IMR-90 (cell line): ENCODE measurements at regions not wholly inside any gene's neighbourhood (a gene's known extent, or its start where the extent isn't known, plus 50 kb on each side); places are given as distances from the start of the nearest gene placed in this dataset.
A peak's percentile ranks its signal among the peaks of the same experiment; 100 is the strongest.

Experiments
- ATAC-seq: fragments of 200-7000 bp; cut with Tn5 transposase; 2 replicates; pipeline ENCODE4 v1.9.1; 2020; ENCODE audit warnings: low read depth, mild to moderate bottlenecking, moderate library complexity
- BruUV-seq: library from RNA; stranded (reverse); fragments of 400-500 nt; replicated peaks from 2 replicates; lab custom pipeline; 2021; lab: Mats Ljungman, UMichigan
- CTCF ChIA-PET: fragments of 300-600 bp; formaldehyde crosslinking; extraction: SDS; loops from one replicate; lab custom pipeline; 2021; ENCODE audit warnings: antibody characterized with exemption; lab: Yijun Ruan, JAX
- POLR2A ChIA-PET: fragments of 300-600 bp; sonication (Branson Sonifier 250); formaldehyde crosslinking; loops from one replicate; lab custom pipeline; 2022; ENCODE audit warnings: antibody characterized with exemption; ENCODE audit not compliant: unreplicated experiment; lab: Charles Lee
- DNase-seq: peaks from one replicate; pipeline ENCODE4 v3.0.0; 2013
- H2AFZ ChIP-seq: replicated peaks from 2 replicates; pipeline ENCODE3; 2013; ENCODE audit warnings: low read length, mild to moderate bottlenecking; ENCODE audit not compliant: poor library complexity
- H2AK5ac ChIP-seq: 2 replicates; pipeline ENCODE4 v1.6.1; 2013; ENCODE audit warnings: low read depth, low read length, inconsistent platforms
- H2AK9ac ChIP-seq: replicated peaks from 2 replicates; pipeline ENCODE3; 2013; ENCODE audit warnings: mild to moderate bottlenecking, low read depth, low read length, moderate library complexity; ENCODE audit not compliant: poor library complexity
- H2BK120ac ChIP-seq: 2 replicates; pipeline ENCODE4 v1.6.1; 2013; ENCODE audit warnings: low read depth, low read length, inconsistent platforms
- H2BK15ac ChIP-seq: 3 replicates; pipeline ENCODE4 v1.6.1; 2013; ENCODE audit warnings: low read depth, low read length, inconsistent platforms
- H2BK20ac ChIP-seq: 2 replicates; pipeline ENCODE4 v1.6.1; 2013; ENCODE audit warnings: low read depth, mild to moderate bottlenecking, inconsistent platforms, low read length, moderate library complexity
- H2BK5ac ChIP-seq: 2 replicates; pipeline ENCODE4 v1.6.1; 2013; ENCODE audit warnings: mild to moderate bottlenecking, low read depth, low read length, inconsistent platforms; ENCODE audit not compliant: poor library complexity, severe bottlenecking
- H3K14ac ChIP-seq: replicated peaks from 2 replicates; pipeline ENCODE4 v1.6.1; 2013; ENCODE audit warnings: low read depth, low read length, inconsistent platforms
- H3K18ac ChIP-seq: 2 replicates; pipeline ENCODE4 v1.6.1; 2013; ENCODE audit warnings: low read depth, low read length, control low read depth
- H3K23ac ChIP-seq: 2 replicates; pipeline ENCODE4 v1.6.1; 2013; ENCODE audit warnings: low read depth, low read length, inconsistent platforms
- H3K27ac ChIP-seq: 2 replicates; pipeline ENCODE4 v1.5.1; 2013; ENCODE audit warnings: mild to moderate bottlenecking, control low read depth, low read length; ENCODE audit not compliant: insufficient read depth
- H3K27me3 ChIP-seq: 2 replicates; pipeline ENCODE4 v1.6.1; 2013; ENCODE audit warnings: low read length; ENCODE audit not compliant: control insufficient read depth, insufficient read depth
- H3K36me3 ChIP-seq: 2 replicates; pipeline ENCODE4 v1.6.1; 2013; ENCODE audit warnings: low read length, mixed read lengths; ENCODE audit not compliant: control insufficient read depth, insufficient read depth
- H3K4ac ChIP-seq: 2 replicates; pipeline ENCODE4 v1.6.1; 2013; ENCODE audit warnings: low read depth, low read length, inconsistent platforms
- H3K4me1 ChIP-seq: 2 replicates; pipeline ENCODE4 v1.6.1; 2013; ENCODE audit warnings: low read length, mixed read lengths; ENCODE audit not compliant: control insufficient read depth, insufficient read depth
- H3K4me2 ChIP-seq: 2 replicates; pipeline ENCODE4 v1.6.1; 2013; ENCODE audit warnings: low read depth, mild to moderate bottlenecking, control low read depth, low read length, moderate library complexity
- H3K4me3 ChIP-seq: 2 replicates; pipeline ENCODE4 v1.5.1; 2013; ENCODE audit warnings: low read depth, mild to moderate bottlenecking, control low read depth, low read length, moderate library complexity; ENCODE audit not compliant: insufficient read depth
- H3K56ac ChIP-seq: 2 replicates; pipeline ENCODE4 v1.6.1; 2013; ENCODE audit warnings: low read length, inconsistent platforms; ENCODE audit not compliant: insufficient read depth; ENCODE audit errors: extremely low read depth
- H3K79me1 ChIP-seq, 2 experiments: 2 replicates each; pipeline ENCODE4 v1.6.1; 2013; ENCODE audit warnings: low read length in 2 of 2, inconsistent platforms in 1 of 2, low read depth in 1 of 2
- H3K9ac ChIP-seq: 2 replicates; pipeline ENCODE4 v1.6.1; 2013; ENCODE audit warnings: low read depth, low read length, control low read depth
- H3K9me1 ChIP-seq: 2 replicates; pipeline ENCODE4 v1.6.1; 2013; ENCODE audit warnings: low read length, inconsistent platforms; ENCODE audit not compliant: insufficient read depth
- H3K9me3 ChIP-seq: 2 replicates; pipeline ENCODE4 v1.6.1; 2013; ENCODE audit warnings: low read length; ENCODE audit not compliant: control insufficient read depth, insufficient read depth
- H4K20me1 ChIP-seq: 2 replicates; pipeline ENCODE4 v1.6.1; 2013; ENCODE audit warnings: low read length, inconsistent platforms; ENCODE audit not compliant: insufficient read depth
- H4K5ac ChIP-seq: 2 replicates; pipeline ENCODE4 v1.6.1; 2013; ENCODE audit warnings: mild to moderate bottlenecking, low read depth, low read length, control low read depth
- H4K8ac ChIP-seq, 2 experiments: 2 replicates each; pipeline ENCODE4 v1.6.1; 2013; ENCODE audit warnings: low read depth in 2 of 2, low read length in 2 of 2, control low read depth in 1 of 2, inconsistent platforms in 1 of 2
- H4K91ac ChIP-seq: 2 replicates; pipeline ENCODE4 v1.6.1; 2013; ENCODE audit warnings: low read depth, low read length, inconsistent platforms; ENCODE audit not compliant: insufficient read depth
- BHLHE40 ChIP-seq: fragments of 150-350 bp; IDR thresholded peaks from 2 replicates; pipeline ENCODE4 v1.6.1; 2016; ENCODE audit warnings: mild to moderate bottlenecking, low read depth, low read length
- FOS ChIP-seq: fragments of 150-350 bp; IDR thresholded peaks from 2 replicates; pipeline ENCODE4 v1.6.1; 2016; ENCODE audit warnings: low read depth, low read length
- WGBS, 2 experiments: methylation state at CpG; one replicate each; pipeline versions ENCODE4 v1.1.5 to v1.1.7; 2013; ENCODE audit warnings: missing lambda C conversion rate in 2 of 2; ENCODE audit not compliant: insufficient read length in 1 of 2; ENCODE audit errors: extremely low coverage in 2 of 2; 5-methylcytosine and 5-hydroxymethylcytosine counted together
- dilution Hi-C: fragments of 300-500 bp; cut with HindIII; formaldehyde crosslinking; loops from one replicate; pipeline ENCODE4 v1.14.3; 2018; ENCODE audit warnings: low sequenced_read_pairs; ENCODE audit not compliant: unreplicated experiment
- in situ Hi-C: fragments of 300-500 bp; cut with MboI; formaldehyde crosslinking; loops from 3 replicates; pipeline ENCODE4 v1.14.3; 2019; ENCODE audit warnings: low sequenced_read_pairs, inconsistent platforms, mixed read lengths
- intact Hi-C: fragments of 100-400 bp; cut with micrococcal nuclease; formaldehyde crosslinking; loops from 2 replicates; pipeline ENCODE4 v1.10.0; 2022

- no TSS peak for BruUV-seq
- H3K9ac ChIP-seq: no peak overlapping the region
Observed at GRCh38 chr13:29654843-29655547, 59.5 kb upstream of the SLC7A1 start.

More at GRCh38 chr13:29654843-29655547, 59.5 kb upstream of the SLC7A1 start:
- intact Hi-C loops: no loop called here
- Histone ChIP-seq H3K27ac (no peak overlapping the region), H2AK5ac (no peak overlapping the region), H3K4ac (no peak overlapping the region), H3K36me3 (no peaks in the 10 kb centered on the region), H3K23ac (no peak overlapping the region), H3K4me2 (no peak overlapping the region), H2BK5ac (no peak overlapping the region), H4K91ac (no peak overlapping the region), H2BK20ac (no peak overlapping the region), H3K27me3 (no peaks in the 10 kb centered on the region), H3K56ac (no peak overlapping the region), H3K18ac (no peak overlapping the region), H3K14ac (no peak overlapping the region), H4K5ac (no peak overlapping the region), H2AK9ac (no peak overlapping the region), H2BK120ac (no peak overlapping the region), H2AFZ (no peak overlapping the region), H4K20me1 (no peaks in the 10 kb centered on the region), H4K8ac (no peak overlapping the region), H3K9me1 (no peaks in the 10 kb centered on the region), H3K9me3 (no peaks in the 10 kb centered on the region), H3K4me1 (no peaks in the 10 kb centered on the region), H3K4me3 (no peak overlapping the region), H2BK15ac (no peak overlapping the region), H3K79me1 (no peaks in the 10 kb centered on the region)
- ChIA-PET POLR2A (no interaction called here), CTCF (interaction anchor here (0.6 kb wide), 1 partner anchor 10 kb away, joined by 4 read pairs; no protein-coding TSS in a partner anchor)
- ATAC-seq: peak; percentile 51; the same call in 1 of the 2 replicates
- DNase-seq: peak; percentile 86
- dilution Hi-C loops: no loop called here
- no CpG with 5 or more reads among the region's 3 CpGs for WGBS, 2 experiments
- TF ChIP-seq BHLHE40 (no peak), FOS (0 out of 2 replicates have a peak, but pooled peaks have one; percentile 13)
- in situ Hi-C loops: no loop called here
